Fibroblast of villous mesenchyme (primary cell): ENCODE measurements at regions not wholly inside any gene's neighbourhood (a gene's known extent, or its start where the extent isn't known, plus 50 kb on each side); places are given as distances from the start of the nearest gene placed in this dataset.

Source experiments
- DNase-seq: peaks from one replicate; pipeline ENCODE4 v3.0.0-alpha.2; 2010; ENCODE audit warnings: low read depth
- H3K4me3 ChIP-seq: 2 replicates; pipeline ENCODE4 v1.5.1; 2011; ENCODE audit warnings: low read depth, mild to moderate bottlenecking, low read length
- TF ChIP-seq, protein P1 (sequence below): IDR thresholded peaks from 2 replicates; pipeline ENCODE4 v1.5.1; 2012; ENCODE audit warnings: low read depth, mild to moderate bottlenecking, low read length; ENCODE audit not compliant: insufficient read depth

DNA sequence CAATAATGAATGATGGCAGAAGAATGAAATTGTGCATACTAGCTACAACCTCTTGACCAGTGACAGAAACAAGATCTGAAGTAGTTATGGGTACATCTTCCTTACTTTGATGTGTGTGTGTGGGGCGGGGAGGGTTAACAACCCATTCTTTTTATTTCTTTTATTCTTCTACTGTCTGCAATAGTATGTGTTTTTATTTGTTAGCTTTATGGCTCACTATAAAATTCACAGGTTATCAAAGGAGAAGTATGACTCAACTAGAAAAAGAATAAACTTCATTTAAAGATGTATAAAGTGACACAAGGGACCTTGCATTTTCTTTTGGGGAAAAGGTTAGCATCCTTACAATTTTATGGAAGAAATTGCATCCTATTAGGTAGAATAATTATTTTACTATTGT lies 430.5 kb downstream of the DAD1 start:
- H3K4me3 ChIP-seq: no peak overlapping the region
- no peak for DNase-seq
- TF ChIP-seq, protein P1, sequence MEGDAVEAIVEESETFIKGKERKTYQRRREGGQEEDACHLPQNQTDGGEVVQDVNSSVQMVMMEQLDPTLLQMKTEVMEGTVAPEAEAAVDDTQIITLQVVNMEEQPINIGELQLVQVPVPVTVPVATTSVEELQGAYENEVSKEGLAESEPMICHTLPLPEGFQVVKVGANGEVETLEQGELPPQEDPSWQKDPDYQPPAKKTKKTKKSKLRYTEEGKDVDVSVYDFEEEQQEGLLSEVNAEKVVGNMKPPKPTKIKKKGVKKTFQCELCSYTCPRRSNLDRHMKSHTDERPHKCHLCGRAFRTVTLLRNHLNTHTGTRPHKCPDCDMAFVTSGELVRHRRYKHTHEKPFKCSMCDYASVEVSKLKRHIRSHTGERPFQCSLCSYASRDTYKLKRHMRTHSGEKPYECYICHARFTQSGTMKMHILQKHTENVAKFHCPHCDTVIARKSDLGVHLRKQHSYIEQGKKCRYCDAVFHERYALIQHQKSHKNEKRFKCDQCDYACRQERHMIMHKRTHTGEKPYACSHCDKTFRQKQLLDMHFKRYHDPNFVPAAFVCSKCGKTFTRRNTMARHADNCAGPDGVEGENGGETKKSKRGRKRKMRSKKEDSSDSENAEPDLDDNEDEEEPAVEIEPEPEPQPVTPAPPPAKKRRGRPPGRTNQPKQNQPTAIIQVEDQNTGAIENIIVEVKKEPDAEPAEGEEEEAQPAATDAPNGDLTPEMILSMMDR: no peak

DNA sequence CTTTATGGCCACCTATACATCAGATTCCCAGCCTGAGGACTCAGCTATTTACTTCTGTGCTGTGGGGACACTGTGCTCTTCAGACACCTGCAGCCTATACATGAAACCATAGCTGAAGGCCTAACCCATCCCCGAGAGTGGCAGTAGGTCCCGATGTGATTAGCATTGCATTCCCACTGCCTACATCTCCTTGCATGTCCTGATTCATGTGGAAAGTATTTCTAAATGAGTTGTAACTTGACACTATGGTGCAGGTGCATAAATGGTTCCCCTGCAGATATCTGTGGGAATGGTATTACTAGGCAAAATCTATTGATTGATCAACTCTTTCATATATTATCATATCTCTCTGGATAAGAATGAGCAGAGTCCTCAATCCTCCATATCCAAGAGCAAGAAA lies 433.5 kb downstream of the DAD1 start:
- no peak overlapping the region for H3K4me3 ChIP-seq
- TF ChIP-seq, protein P1: no peak
- DNase-seq: no peak

DNA sequence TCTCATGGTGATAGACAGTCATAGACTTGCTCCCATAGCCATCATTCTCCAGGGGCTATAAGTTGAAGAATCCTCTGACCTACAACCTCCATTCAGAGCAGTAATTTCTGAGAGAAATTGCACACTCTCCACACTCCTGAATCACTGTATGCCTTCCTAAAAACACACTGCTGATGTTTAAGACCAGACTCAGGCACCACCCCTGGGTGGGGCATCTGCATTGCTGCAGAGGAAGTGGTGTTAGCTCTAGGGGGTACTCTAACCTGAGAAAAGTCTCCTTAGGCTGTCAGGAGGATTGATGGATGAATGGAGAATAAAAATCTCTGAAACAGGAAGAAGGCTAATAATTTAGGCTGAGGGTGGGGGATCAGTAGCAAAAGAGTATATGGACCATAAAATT lies 436.1 kb downstream of the DAD1 start:
- H3K4me3 ChIP-seq: no peak overlapping the region
- TF ChIP-seq, protein P1: no peak

DNA sequence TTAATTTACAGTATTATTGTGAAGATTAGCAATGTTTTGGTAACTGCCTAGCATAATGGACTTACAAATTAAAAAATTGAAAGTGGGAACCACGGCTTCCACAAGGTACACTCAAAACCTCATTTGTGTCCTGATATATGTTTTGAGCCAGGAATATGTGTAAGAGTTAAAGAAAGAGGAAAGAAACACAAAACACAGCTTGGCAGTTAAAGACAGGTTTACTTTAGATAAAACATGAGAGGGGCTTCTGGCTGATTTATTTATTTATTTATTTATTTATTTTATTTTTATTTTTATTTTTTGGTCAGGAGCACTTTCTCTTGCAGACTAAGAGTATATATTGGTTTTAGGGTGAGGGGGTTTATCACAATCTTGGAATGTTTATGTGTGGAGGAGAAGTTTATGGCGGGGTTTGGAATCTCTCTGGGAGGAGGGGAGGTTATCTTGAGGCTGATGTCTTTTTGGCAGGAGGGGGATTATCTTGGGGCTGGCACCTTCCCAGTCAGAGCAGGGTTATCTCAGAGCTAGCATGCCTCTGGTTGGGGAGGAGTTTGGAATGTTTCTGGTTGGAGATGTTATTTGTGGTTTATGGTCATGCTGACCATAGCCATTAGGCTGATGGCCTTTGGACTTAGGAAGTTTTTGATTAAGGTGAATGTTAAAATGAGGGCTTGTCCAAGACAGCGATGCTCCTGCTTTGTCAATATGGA lies 436.7 kb downstream of the DAD1 start:
- TF ChIP-seq, protein P1: no peak
- no peak for DNase-seq

More for the DNA sequence above, 436.1 kb downstream of the DAD1 start:
- DNase-seq: no peak

DNA sequence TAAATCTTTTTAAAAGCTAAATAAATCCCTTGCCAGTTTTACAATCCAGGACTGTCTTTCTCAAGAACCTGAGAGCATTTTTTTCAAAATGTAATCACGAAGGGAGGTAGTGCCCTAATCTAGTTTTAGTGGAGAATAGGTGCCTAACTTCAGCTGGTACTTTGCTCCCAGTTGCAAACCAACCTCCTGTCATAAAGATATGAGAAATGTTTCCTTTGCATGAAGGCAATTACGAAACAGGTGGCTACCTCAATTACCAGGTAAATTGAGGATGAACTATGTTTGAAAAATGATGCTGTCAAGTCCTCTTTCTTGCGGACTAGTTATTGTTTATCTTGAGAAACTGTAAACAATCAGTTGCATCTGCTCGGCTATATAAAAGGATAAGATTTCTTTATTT lies 437.9 kb downstream of the DAD1 start:
- no peak for DNase-seq
- H3K4me3 ChIP-seq: no peak overlapping the region
- TF ChIP-seq, protein P1: no peak

More for the DNA sequence above, 436.7 kb downstream of the DAD1 start:
- H3K4me3 ChIP-seq: no peak overlapping the region

DNA sequence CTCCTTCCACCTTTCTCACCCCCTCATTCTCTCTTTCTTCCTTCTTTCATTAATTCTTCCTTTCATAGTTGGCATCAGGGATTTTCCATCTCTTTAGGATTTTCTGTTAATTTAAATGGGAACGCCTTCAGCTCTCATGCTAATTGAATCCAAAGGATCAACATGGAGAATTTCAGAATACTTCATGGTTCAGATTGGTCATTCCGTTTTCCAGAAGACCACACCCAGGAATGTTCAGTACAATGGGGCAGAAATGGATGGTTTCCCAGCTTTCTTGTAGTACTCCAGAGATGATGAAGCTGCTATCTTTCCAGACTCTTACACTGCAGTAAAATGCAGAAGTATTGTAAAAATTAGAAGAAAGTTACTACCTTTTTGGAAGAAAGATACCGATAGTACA lies 440.0 kb downstream of the DAD1 start:
- TF ChIP-seq, protein P1: no peak
- no peak for DNase-seq
- H3K4me3 ChIP-seq: no peak overlapping the region

GRCh38 chr14:22147716-22148115 lies 441.3 kb downstream of the DAD1 start:
- DNase-seq: no peak
- H3K4me3 ChIP-seq: no peak overlapping the region
- TF ChIP-seq, protein P1: no peak
